ENCODE measurements at regions not wholly inside any gene's neighbourhood (a gene's known extent, or its start where the extent isn't known, plus 50 kb on each side); places are given as distances from the start of the nearest gene placed in this dataset.

- no peak for DNase-seq
These were observed 125.6 kb upstream of the STXBP5 start for GRCh38 chr6:147078602-147079001.

DNA sequence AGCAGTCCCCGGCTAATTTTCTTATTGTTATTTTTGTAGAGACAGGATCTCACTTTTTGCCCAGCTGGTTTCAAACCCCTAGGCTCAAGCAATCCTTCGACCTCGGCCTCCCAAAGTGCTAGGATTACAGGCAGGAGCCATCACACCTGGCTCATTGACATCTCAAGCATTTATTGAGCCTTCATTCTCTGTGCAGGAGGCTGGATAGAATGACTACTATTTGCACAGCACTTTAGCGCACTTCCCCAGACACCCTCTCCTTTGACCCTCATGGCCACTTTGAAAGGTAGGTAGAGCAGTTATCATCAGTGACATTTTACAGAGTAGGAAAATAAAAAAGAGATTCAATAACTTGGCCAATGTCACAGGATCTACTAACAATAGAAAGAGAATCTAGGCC is 124.0 kb upstream of the STXBP5 start:
- no peak for DNase-seq

GRCh38 chr6:147081076-147081609 is 123.1 kb upstream of the STXBP5 start:
- DNase-seq: no peak

DNA sequence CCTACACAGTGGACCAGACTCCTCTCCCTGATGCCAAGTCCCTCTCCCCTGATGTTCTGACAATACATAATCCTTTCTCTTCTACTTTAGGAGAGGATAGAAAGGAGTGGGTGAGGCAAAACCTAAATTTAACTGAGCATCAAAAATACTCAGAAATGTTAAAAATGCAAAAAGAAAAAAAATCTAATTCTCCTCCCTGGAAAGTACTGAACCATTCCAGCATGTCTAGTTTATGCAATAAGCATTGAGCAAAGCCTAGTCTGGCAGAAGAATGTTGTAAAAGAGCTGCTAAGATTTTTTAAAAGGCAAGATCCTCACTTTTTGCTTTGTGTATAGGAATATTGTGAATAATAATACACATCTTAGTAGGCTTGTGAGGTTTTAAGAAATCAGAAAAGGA is 116.6 kb upstream of the STXBP5 start:
- no peak for DNase-seq

DNA sequence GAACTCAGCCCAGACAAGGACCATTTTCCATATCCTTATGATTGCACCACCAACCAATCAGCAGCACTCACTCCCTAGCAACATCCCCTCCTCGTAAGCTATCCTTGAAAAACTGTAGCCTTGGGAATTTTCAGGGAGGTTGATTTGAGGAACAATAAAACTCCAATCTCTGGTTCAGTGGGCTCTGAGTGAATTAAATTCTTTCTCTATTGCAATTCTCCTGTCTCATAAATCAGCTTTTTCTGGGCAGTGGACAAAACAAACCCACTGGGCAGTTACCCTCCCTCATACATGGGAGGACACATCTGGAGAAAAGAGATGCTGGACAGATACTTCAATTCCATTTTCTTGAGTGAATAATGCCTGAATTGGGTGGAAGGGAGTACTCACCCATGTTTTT is 115.4 kb upstream of the STXBP5 start:
- DNase-seq: no peak

DNA sequence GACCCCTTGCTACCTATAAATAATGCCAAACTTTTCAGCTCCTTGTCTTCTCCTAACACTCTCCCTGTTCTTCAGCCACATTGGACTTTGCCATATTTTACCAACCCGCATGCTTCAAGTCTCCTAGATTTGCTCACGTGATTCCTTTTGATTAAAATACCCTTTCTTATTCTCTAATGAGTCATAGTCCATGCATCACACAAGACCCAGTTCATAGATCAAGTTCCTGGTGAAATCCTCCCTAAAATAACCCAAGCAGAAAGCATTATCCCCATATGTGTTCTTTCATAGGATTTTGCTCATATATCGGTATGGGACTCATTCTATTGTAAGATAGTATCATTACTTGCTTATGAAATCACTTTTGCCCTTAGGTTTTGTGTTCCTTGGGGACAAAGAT is 108.9 kb upstream of the STXBP5 start:
- peak; percentile 33 for DNase-seq

GRCh38 chr6:147099974-147100373 is 104.2 kb upstream of the STXBP5 start:
- peak; percentile 87 for DNase-seq

- DNase-seq: no peak
These were observed 101.2 kb upstream of the STXBP5 start for GRCh38 chr6:147103007-147103406.

DNA sequence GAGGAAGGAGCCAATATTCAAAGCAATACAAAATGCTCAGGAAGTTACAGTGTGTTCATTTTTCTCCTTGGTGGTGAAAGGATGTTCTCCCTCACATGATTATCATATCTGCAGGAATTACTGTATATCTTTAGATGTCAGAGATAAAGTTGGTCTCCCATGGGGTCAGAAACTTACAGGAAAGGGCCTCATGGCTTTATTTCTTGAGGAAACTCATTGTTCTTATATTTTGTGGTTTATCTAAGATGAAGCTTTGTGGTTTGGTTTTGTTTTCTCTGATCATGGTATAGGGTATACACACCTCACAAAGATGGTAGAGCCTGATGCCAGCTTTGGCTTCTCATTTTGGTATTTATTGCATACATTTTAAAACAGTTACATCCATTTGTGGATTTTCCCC is 100.5 kb upstream of the STXBP5 start:
- peak; percentile 40 for DNase-seq

DNA sequence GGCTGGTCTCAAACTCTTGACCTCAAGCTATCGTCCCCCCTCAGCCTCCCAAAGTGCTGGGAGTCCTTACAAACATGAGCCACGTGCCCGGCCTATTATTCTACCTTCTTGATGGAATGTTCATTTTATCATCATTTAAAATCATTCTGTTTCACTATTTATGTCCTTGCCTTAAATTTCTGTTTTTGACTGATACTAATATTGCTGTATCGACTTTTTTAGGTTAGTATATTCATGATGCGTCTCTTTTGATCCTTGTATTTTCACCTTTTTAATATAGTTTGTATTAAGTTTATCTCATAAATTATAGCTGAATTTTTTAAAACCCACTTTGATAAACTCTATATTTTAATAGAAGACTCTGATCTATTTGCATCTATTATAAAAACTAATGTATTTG is 98.4 kb upstream of the STXBP5 start:
- no peak for DNase-seq

- peak; percentile 52 for DNase-seq
These were observed 97.3 kb upstream of the STXBP5 start for GRCh38 chr6:147106759-147107401.

DNA sequence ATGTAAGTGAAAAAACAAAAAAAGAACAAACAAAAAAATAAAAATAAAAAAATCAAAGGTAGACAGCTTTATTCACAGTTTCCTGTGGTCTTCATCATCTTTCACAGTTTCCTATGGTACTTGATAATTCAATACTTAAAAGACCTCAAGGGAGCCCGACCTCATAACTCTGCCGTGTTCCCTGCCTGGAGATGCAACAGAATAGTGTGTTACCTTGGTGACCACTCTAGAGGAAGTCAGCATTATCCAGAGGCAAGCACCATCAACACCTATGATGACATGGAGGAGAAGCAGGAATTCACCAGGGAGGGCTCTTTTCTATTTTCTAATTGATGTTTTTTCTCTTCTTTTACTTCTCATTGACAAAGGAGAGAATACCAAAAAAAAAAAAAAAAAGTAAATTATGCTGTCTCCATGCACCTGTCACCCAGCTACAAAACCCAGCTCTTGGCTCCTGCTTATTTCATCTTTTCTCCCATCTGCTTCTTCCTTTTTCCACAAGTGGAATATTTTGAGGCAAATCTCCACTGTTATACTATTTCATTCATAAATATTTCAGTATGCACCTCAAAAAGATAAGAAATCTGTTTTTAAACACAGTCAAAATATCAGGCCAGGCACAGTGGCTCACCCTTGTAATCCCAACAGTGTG is 95.8 kb upstream of the STXBP5 start:
- no peak for DNase-seq

GRCh38 chr6:147109707-147110106 is 94.5 kb upstream of the STXBP5 start:
- DNase-seq: no peak

DNA sequence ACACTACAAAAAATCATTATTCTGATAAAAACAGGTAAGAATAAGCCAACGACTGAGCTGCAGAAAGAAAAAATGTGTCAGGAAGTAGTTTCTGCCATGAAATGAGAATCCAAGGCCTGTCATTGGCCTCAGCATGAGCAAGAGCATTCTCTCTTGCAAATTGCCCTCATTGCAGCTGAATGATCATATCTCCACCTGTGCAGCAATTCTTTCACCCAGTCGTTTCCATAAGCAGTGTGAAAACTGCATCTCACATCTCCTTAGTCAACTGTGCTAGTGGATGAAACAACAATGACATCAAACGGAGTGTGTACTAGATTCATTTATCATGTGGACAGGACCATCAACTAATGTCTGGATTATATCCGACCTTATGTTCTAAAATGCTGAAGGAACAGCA is 88.2 kb upstream of the STXBP5 start:
- DNase-seq: no peak

DNA sequence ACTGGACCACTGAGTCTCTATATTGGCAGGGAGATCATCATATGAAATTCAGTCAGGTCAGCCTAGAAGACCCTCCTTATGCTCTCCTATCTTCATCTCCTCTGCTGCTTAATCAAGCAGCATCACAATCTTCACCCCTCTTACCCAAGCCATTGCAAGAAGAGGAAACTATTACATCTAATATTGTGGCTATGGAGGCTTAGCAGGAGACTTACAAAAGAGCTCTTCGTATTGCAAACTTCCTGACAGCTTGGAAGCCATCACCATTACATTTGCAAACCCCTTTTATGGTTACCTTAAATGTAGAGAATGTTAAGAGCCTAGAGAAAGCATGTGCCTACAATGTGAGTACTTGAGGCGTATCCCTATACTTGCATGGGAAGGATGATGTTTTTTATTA is 87.2 kb upstream of the STXBP5 start:
- DNase-seq: no peak

DNA sequence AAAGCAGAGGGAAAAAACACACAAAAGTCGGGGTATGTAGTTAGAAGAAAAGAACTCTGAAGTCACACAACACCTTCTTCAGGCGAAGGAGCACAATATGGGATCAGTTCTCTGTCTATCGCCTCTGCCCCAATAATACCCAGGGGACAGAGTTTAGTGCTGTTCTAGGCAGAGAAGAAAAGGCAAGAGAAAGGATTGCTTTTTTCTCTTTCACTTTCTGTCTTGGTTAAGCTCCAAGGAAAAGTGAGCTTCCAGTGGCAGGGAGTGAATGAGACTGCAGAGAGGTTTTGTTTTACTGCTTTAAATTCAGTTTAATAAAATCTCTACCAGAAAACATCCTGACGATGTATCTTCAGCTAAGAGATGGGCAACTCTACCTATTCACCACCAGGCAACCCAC is 86.6 kb upstream of the STXBP5 start:
- DNase-seq: peak; percentile 21

DNA sequence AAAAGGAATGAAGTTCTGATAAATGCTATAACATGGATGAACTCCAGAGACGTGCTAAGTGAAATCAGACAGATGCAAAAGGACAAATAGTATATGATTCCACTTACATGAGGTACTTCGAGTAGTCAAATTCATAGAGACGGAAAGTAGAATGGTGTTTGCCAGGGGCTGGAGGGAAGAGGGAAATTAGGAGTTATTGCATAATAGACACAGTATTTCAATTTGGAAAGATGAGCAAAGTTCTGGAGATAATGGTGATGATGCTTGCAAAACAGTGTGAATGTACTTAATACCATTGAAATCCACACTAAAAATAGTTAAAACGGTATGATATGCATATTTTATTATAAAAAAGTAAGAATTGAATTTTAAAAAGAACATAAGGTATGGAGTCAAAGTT is 84.9 kb upstream of the STXBP5 start:
- DNase-seq: no peak

DNA sequence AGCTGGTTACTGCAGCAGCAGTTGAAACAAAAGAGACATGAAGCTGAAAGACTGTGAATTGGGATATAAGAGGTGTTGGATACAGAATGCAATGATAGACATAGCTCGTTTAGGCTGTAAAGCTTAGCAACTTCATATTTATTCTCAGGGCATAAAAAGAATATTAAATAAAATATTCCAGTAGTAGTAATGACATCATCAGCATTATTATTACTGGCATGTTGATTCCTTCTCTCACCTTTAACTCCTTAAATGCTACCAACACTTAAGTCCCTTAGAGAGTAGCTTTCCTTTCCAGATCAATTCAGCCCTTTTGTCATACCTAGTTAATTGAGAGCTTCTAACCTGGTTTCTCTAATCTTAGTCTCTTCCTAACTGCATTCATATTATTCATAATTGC is 81.4 kb upstream of the STXBP5 start:
- no peak for DNase-seq

DNA sequence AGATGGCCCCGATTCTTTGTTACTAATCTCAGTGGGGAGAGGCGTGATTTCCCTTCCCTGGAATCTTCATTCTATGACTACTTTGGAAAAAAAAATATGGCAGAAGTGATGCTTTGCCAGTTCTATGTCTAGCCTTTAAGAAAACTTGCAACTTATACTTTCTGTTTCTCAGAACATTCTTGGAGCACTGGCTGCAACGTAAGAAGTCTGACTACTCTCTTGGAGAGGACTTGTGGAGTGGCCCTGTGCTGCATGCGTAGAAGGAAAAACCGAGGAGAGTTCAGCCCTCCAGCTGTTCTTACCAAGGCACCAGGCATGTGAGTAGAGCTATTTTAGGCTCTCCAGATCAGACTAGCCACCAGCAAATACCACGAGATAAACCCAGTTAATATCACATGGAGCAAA is 77.6 kb upstream of the STXBP5 start:
- DNase-seq: peak; percentile 2

GRCh38 chr6:147127587-147127986 is 76.6 kb upstream of the STXBP5 start:
- peak; percentile 63 for DNase-seq

- DNase-seq: no peak
These were observed 76.2 kb upstream of the STXBP5 start for GRCh38 chr6:147128056-147128455.

DNA sequence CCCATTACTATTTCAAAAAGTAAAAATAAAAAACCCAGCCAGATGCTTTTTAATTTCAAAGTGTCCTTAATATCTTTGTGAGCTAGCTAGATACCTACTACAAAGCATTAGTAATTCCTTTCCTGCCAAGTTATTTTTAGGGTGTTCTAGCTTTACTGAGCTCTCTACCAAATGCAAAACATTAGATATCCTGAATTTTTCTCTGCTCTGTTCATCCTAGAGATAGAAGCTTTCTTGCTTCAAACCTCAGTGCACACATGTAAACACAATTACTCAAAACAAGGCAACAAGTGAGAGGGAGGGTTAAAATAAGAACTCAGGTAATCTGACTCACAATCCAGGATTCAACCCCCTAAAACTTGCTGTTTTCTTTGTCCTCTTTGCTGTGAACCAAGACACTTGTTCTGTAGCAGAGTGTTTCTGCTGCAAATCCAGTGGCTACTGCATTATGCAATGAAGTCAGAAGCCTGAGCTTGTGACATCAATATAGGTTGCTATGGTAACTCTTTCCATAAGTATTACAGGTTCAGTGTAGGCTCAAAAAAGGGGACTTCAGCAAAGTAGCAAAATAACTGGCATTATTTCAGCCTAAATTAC is 72.6 kb upstream of the STXBP5 start:
- DNase-seq: peak; percentile 13

DNA sequence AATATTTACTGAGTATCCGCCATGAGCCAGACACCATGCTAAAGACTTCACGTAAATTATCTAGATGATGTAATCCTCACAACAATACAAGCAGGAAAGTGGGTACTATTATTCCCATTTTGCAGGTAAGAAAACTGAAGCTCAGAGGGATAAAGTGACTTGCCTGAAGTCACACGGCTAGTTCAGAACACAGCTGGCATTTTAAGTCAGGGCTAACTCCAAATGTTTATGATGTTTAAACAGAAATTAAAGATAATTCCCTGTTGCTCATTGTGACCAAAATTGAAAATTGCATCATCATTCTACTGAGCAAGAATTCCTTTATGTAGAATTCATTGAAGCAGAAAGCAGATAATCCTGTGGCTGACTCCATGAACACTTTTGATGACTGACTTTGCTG is 71.3 kb upstream of the STXBP5 start:
- DNase-seq: peak; percentile 56

DNA sequence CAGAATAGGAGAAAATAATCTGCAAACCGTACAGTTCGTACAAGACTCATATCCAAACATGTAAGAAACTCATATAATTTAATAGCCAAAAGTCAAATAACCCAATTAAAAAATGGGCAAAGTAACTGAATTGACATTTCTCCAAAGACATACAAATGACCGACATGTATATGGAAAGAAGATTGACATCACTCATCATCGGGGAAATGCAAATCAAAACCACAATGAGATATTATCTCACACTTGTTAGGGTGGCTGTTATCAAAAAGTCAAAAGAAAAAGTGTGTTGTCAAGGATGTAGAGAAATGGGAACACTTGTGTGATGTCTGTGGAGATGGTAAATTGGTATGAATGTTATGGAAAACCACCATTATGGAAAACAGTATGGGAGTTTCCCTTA is 70.5 kb upstream of the STXBP5 start:
- no peak for DNase-seq
